ENCODE measurements at regions not wholly inside any gene's neighbourhood (a gene's known extent, or its start where the extent isn't known, plus 50 kb on each side); places are given as distances from the start of the nearest gene placed in this dataset.
"Not testable (repeated sequence)": the region's sequence is repeated elsewhere in the genome, so short reads cannot be mapped to it uniquely, and the experiment has no call there.

GRCh38 chr14:106530423-106531107, 1004.2 kb downstream of the TMEM121 start:
- DNase-seq = no peak

DNA sequence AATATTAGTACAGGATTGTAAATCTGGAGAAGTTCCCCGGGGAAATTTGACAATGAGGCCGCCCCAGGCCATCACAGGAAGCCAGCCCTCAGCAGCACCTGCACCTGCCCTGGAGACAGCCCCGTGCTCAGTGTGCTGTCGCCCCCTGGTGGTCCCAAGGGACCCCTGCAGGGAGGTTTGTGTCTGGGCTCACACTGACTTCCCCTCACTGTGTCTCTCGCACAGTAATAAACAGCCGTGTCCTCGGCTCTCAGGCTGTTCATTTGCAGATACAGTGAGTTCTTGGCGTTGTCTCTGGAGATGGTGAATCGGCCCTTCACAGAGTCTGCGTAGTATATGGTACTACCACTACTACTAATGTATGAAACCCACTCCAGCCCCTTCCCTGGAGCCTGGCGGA, 1011.2 kb downstream of the TMEM121 start:
- not testable (repeated sequence) for DNase-seq

DNA sequence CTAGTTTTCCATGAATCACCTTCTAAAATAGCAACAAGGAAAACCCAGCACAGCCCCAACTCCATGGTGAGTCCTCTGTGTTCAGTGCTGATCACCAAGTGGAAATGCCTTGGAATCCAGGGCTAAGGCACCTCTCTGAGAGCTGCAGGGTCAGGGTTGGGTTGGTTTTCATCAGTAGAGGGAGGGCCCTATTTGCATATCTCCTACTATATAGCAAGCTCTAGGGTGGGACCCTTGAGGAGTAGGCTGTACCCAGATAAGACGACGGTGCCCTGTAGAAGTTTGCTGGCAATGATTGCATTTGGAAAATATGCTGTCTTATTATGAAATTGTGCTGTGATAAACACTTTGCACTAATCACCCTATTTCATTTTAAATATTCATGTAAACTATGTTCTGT, 1011.8 kb downstream of the TMEM121 start:
- no peak for DNase-seq

GRCh38 chr14:106547735-106548434, 1021.5 kb downstream of the TMEM121 start:
- no peak for DNase-seq

GRCh38 chr14:106549064-106549463, 1022.7 kb downstream of the TMEM121 start:
- DNase-seq = no peak

DNA sequence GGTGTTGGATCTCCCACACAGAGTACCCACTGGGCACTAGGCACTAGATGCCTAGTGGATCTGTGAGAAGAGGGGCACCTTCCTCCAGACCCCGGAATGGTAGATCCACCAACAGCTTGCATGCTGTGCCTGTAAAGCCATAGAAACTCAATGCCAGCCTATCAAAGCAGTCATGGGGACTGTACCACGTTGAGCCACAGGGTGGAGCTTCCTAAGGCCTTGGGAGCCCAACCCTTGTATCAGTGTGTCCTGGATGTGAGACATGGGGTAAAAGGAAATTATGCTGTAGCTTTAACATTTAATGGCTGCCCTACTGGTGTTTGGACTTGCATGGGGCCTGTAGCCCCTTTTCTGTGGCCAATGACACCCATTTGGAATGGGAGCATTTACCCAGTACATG, 1024.9 kb downstream of the TMEM121 start:
- DNase-seq = no peak

DNA sequence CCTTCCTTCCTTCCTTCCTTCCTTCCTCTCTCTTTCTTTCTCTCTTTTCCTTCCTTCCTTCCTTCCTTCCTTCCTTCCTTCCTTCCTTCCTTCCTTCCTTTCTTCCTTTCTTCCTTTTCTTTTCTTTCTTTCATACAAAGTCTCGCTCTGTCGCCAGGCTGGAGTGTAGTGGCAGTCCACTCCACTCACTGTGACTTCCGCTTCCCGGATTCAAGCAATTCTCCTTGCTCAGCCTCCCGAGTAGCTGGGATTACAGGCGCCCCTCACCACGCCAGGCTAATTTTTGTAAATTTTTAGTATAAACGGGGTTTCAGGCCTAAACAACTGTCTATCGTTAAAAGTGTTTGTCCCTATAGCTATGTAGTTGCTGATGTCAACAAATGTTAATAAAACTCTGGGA, 1029.8 kb downstream of the TMEM121 start:
- not testable (repeated sequence) for DNase-seq

DNA sequence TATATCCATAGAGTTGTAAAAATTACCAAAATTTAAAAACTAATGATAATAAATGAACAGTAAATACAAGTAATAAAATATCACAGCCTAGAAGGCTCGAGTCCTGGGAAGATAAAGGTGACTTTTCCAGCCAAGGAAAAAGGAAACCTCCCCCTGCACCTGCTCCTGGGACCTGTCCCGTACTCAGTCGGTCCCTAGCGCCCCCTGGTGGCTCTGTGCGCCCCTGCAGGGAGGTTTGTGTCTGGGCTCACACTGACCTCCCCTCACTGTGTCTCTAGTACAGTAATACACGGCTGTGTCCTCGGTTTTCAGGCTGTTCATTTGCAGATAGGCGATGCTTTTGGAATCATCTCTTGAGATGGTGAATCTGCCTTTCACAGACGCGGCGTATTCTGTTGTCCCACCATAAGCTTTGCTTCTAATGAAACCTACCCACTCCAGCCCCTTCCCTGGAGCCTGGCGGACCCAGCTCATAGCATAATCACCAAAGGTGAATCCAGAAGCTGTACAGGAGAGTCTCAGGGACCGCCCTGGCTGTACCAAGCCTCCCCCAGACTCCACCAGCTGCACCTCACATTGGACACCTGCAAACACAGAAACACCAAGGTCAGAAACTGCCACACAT, 1030.4 kb downstream of the TMEM121 start:
- peak; percentile 48 for DNase-seq

GRCh38 chr14:106562451-106562850, 1036.1 kb downstream of the TMEM121 start:
- DNase-seq = no peak

- no peak for DNase-seq
Measured at GRCh38 chr14:106564058-106564643, 1037.8 kb downstream of the TMEM121 start.

GRCh38 chr14:106578481-106578880, 1052.1 kb downstream of the TMEM121 start:
- no peak for DNase-seq

GRCh38 chr14:106579084-106579483, 1052.7 kb downstream of the TMEM121 start:
- DNase-seq = no peak

- DNase-seq = no peak
Measured at GRCh38 chr14:106585692-106586091, 1059.3 kb downstream of the TMEM121 start.

- DNase-seq = peak; percentile 14
Measured at GRCh38 chr14:106586098-106586704, 1059.8 kb downstream of the TMEM121 start.

DNA sequence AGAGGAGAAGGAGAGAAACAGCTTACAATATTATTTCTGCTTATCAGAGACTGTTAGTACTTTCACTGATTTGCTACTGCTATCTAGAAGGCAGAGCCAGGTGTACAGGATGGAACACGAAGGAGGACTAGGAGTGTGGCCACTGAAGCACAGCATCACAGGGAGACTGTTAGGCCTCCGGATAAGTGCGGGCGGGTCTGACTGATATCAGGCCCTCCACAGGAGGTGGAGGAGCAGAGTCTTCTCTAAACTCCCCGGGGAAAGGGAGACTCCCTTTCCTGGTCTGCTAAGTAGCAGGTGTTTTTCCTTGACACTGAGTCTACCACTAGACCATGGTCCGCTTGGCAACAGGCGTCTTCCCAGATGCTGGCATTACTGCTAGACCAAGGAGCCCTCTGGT, 1065.2 kb downstream of the TMEM121 start:
- not testable (repeated sequence) for DNase-seq

- not testable (repeated sequence) for DNase-seq
Measured at GRCh38 chr14:106592115-106592852, 1065.9 kb downstream of the TMEM121 start.

- DNase-seq = no peak
Measured at GRCh38 chr14:106599209-106599608, 1072.8 kb downstream of the TMEM121 start.

- peak; percentile 7 for DNase-seq
Measured at GRCh38 chr14:106605548-106606448, 1079.4 kb downstream of the TMEM121 start.

GRCh38 chr14:106606936-106607335, 1080.6 kb downstream of the TMEM121 start:
- no peak for DNase-seq

DNA sequence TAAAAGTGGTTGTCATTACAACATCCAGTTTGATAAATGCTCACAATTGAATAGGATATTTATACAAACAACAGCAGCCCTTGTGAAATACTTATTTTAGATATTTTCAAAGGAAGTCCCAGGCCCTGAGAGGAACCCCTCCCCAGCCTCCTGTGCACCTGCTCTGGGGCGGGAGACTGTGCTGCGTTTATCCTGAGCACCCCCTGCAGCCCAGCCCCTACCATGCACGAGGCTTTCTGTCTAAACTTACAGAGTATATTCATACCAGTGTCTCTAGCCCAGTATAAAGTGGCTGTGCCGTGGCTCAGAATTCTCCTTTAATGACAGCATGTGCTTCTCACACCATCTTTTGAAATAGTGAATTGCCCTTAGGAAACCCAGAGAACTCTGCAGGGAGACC, 1084.3 kb downstream of the TMEM121 start:
- DNase-seq = no peak

- DNase-seq = no peak
Measured at GRCh38 chr14:106613256-106613655, 1086.9 kb downstream of the TMEM121 start.
